ENCODE measurements at regions not wholly inside any gene's neighbourhood (a gene's known extent, or its start where the extent isn't known, plus 50 kb on each side); places are given as distances from the start of the nearest gene placed in this dataset.
"Not testable (repeated sequence)": the region's sequence is repeated elsewhere in the genome, so short reads cannot be mapped to it uniquely, and the experiment has no call there.

- DNase-seq (ENCODE audit: extremely low read depth, low read depth), result no peak
- no peak for TF ChIP-seq CTCF (IDR thresholded peaks at IDR 0.05; ENCODE audit: low read depth, low read length)
Measured at GRCh38 chr16:5751216-5751615, 653.6 kb upstream of the EEF2KMT start.

GRCh38 chr16:5750439-5750838 lies 652.8 kb upstream of the EEF2KMT start:
- not testable (repeated sequence) for DNase-seq (ENCODE audit: extremely low read depth, low read depth)

- TF ChIP-seq CTCF (IDR thresholded peaks at IDR 0.05; ENCODE audit: low read depth, low read length), result no peak
- no peak for DNase-seq (ENCODE audit: extremely low read depth, low read depth)
Measured at GRCh38 chr16:5738586-5738985, 641.0 kb upstream of the EEF2KMT start.

- TF ChIP-seq CTCF (IDR thresholded peaks at IDR 0.05; ENCODE audit: low read depth, low read length), result no peak
- no peak for DNase-seq (ENCODE audit: extremely low read depth, low read depth)
Measured at GRCh38 chr16:5736209-5736930, 638.8 kb upstream of the EEF2KMT start.

- DNase-seq (ENCODE audit: extremely low read depth, low read depth), result no peak
- TF ChIP-seq CTCF (IDR thresholded peaks at IDR 0.05; ENCODE audit: low read depth, low read length), result no peak
Measured at GRCh38 chr16:5735444-5735843, 637.8 kb upstream of the EEF2KMT start.

GRCh38 chr16:5730783-5731182 lies 633.2 kb upstream of the EEF2KMT start:
- TF ChIP-seq CTCF (IDR thresholded peaks at IDR 0.05; ENCODE audit: low read depth, low read length), result no peak
- no peak for DNase-seq (ENCODE audit: extremely low read depth, low read depth)

GRCh38 chr16:5722116-5722619 lies 624.6 kb upstream of the EEF2KMT start:
- DNase-seq (ENCODE audit: extremely low read depth, low read depth), result no peak
- no peak for TF ChIP-seq CTCF (IDR thresholded peaks at IDR 0.05; ENCODE audit: low read depth, low read length)

- TF ChIP-seq CTCF (IDR thresholded peaks at IDR 0.05; ENCODE audit: low read depth, low read length), result no peak
- no peak for DNase-seq (ENCODE audit: extremely low read depth, low read depth)
Measured at GRCh38 chr16:5715155-5715554, 617.6 kb upstream of the EEF2KMT start.
